GM23248 (cell line): ENCODE measurements at regions not wholly inside any gene's neighbourhood (a gene's known extent, or its start where the extent isn't known, plus 50 kb on each side); places are given as distances from the start of the nearest gene placed in this dataset.

Experiments
- EZH2 ChIP-seq: fragments of 200-600 bp; sonication (generic); IDR thresholded peaks from 2 replicates; pipeline ENCODE4 v1.6.1; 2018; ENCODE audit warnings: antibody characterized with exemption, mild to moderate bottlenecking; ENCODE audit not compliant: insufficient read depth, poor library complexity, severe bottlenecking
- EZH2phosphoT487 ChIP-seq: fragments of 200-600 bp; sonication (generic); IDR thresholded peaks from 2 replicates; pipeline ENCODE4 v1.6.1; 2018; ENCODE audit warnings: antibody characterized with exemption, moderate library complexity, mild to moderate bottlenecking, low read depth; ENCODE audit not compliant: insufficient read depth

- TF ChIP-seq EZH2 (no peak), EZH2phosphoT487 (no peak)
Measured at GRCh38 chr6:23388086-23388783, 737.8 kb upstream of the NRSN1 start.
